ENCODE measurements at regions not wholly inside any gene's neighbourhood (a gene's known extent, or its start where the extent isn't known, plus 50 kb on each side); places are given as distances from the start of the nearest gene placed in this dataset.
"Not testable (repeated sequence)": the region's sequence is repeated elsewhere in the genome, so short reads cannot be mapped to it uniquely, and the experiment has no call there.

GRCh38 chr13:75180805-75181455, 301.0 kb downstream of the TBC1D4 start:
- no peak for DNase-seq (ENCODE audit: low read depth in 4 of 4, low spot score in 3 of 4)

GRCh38 chr13:75178436-75178835, 303.5 kb downstream of the TBC1D4 start:
- DNase-seq (ENCODE audit: low read depth in 4 of 4, low spot score in 3 of 4) = no peak

- DNase-seq (ENCODE audit: low read depth in 4 of 4, low spot score in 3 of 4) = no peak
These were observed 306.4 kb downstream of the TBC1D4 start for GRCh38 chr13:75175575-75175974.

- DNase-seq (ENCODE audit: low read depth in 4 of 4, low spot score in 3 of 4) = not testable (repeated sequence)
These were observed 306.9 kb downstream of the TBC1D4 start for GRCh38 chr13:75175097-75175496.

GRCh38 chr13:75174481-75174880, 307.5 kb downstream of the TBC1D4 start:
- no peak for DNase-seq (ENCODE audit: low read depth in 4 of 4, low spot score in 3 of 4)

GRCh38 chr13:75173457-75174356, 308.3 kb downstream of the TBC1D4 start:
- no peak for DNase-seq (ENCODE audit: low read depth in 4 of 4, low spot score in 3 of 4)

- DNase-seq (ENCODE audit: low read depth in 4 of 4, low spot score in 3 of 4) = no peak
These were observed 311.7 kb downstream of the TBC1D4 start for GRCh38 chr13:75170311-75170710.

- no peak for DNase-seq (ENCODE audit: low read depth in 4 of 4, low spot score in 3 of 4)
These were observed 316.3 kb downstream of the TBC1D4 start for GRCh38 chr13:75165543-75166230.

GRCh38 chr13:75161804-75162203, 320.2 kb downstream of the TBC1D4 start:
- DNase-seq (ENCODE audit: low read depth in 4 of 4, low spot score in 3 of 4) = no peak

- no peak for DNase-seq (ENCODE audit: low read depth in 4 of 4, low spot score in 3 of 4)
These were observed 321.0 kb downstream of the TBC1D4 start for GRCh38 chr13:75160984-75161383.

GRCh38 chr13:75154331-75154730, 327.6 kb downstream of the TBC1D4 start:
- DNase-seq (ENCODE audit: low read depth in 4 of 4, low spot score in 3 of 4) = no peak

- no peak for DNase-seq (ENCODE audit: low read depth in 4 of 4, low spot score in 3 of 4)
These were observed 328.1 kb downstream of the TBC1D4 start for GRCh38 chr13:75153834-75154233.

GRCh38 chr13:75153386-75153785, 328.6 kb downstream of the TBC1D4 start:
- DNase-seq (ENCODE audit: low read depth in 4 of 4, low spot score in 3 of 4) = no peak

- no peak for DNase-seq (ENCODE audit: low read depth in 4 of 4, low spot score in 3 of 4)
These were observed 330.8 kb downstream of the TBC1D4 start for GRCh38 chr13:75151081-75151643.

GRCh38 chr13:75149776-75150175, 332.2 kb downstream of the TBC1D4 start:
- no peak for DNase-seq (ENCODE audit: low read depth in 4 of 4, low spot score in 3 of 4)

GRCh38 chr13:75147946-75148345, 334.0 kb downstream of the TBC1D4 start:
- DNase-seq (ENCODE audit: low read depth in 4 of 4, low spot score in 3 of 4) = no peak

- no peak for DNase-seq (ENCODE audit: low read depth in 4 of 4, low spot score in 3 of 4)
These were observed 335.5 kb downstream of the TBC1D4 start for GRCh38 chr13:75146436-75146835.

- DNase-seq (ENCODE audit: low read depth in 4 of 4, low spot score in 3 of 4) = peak in 2 of 4 donors; percentile 8 to 29
These were observed 336.0 kb downstream of the TBC1D4 start for GRCh38 chr13:75145927-75146326.

- no peak for DNase-seq (ENCODE audit: low read depth in 4 of 4, low spot score in 3 of 4)
These were observed 342.7 kb downstream of the TBC1D4 start for GRCh38 chr13:75139291-75139690.

GRCh38 chr13:75137911-75138571, 343.9 kb downstream of the TBC1D4 start:
- DNase-seq (ENCODE audit: low read depth in 4 of 4, low spot score in 3 of 4) = no peak

GRCh38 chr13:75136151-75136550, 345.8 kb downstream of the TBC1D4 start:
- no peak for DNase-seq (ENCODE audit: low read depth in 4 of 4, low spot score in 3 of 4)

Measured in left renal pelvis (tissue), 4 donors.